ENCODE measurements at regions not wholly inside any gene's neighbourhood (a gene's known extent, or its start where the extent isn't known, plus 50 kb on each side); places are given as distances from the start of the nearest gene placed in this dataset.
A peak's percentile ranks its signal among the peaks of the same experiment; 100 is the strongest.

DNA sequence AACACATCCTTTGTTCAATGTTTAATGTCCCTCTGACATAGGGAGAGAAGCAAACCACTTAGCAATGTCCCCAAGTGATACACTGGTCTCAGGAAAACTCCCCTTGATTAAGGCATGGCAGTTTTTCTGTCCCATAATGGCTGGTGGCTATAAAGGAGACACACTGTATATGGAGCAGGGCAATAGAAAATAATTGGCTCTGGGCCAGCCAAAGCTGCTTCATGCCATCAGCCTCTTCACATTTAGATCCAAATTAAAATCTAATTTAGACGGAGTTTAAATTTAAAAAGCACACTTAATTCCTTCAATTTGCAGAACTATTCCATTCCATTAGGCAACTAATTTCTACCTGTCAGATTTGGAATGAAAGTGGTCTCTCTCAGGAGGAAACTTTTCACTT, 638.1 kb downstream of the DSC3 start:
- TF ChIP-seq, protein P1, sequence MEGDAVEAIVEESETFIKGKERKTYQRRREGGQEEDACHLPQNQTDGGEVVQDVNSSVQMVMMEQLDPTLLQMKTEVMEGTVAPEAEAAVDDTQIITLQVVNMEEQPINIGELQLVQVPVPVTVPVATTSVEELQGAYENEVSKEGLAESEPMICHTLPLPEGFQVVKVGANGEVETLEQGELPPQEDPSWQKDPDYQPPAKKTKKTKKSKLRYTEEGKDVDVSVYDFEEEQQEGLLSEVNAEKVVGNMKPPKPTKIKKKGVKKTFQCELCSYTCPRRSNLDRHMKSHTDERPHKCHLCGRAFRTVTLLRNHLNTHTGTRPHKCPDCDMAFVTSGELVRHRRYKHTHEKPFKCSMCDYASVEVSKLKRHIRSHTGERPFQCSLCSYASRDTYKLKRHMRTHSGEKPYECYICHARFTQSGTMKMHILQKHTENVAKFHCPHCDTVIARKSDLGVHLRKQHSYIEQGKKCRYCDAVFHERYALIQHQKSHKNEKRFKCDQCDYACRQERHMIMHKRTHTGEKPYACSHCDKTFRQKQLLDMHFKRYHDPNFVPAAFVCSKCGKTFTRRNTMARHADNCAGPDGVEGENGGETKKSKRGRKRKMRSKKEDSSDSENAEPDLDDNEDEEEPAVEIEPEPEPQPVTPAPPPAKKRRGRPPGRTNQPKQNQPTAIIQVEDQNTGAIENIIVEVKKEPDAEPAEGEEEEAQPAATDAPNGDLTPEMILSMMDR (IDR thresholded peaks at IDR 0.05; ENCODE audit: unreplicated experiment): no peak
- H3K4me1 Mint-ChIP-seq (ENCODE audit: insufficient read depth, unreplicated experiment): no peaks in the 10 kb centered on the region
- H3K9me3 Mint-ChIP-seq (ENCODE audit: unreplicated experiment): peaks cover 4% of the 10 kb centered on the region
- CTCF ChIA-PET: no interaction called here
- no peak overlapping the region for H3K27ac Mint-ChIP-seq (ENCODE audit: low read depth, unreplicated experiment)
- H3K36me3 Mint-ChIP-seq (ENCODE audit: insufficient read depth, unreplicated experiment): no peaks in the 10 kb centered on the region
- POLR2A ChIA-PET: no interaction called here
- no peaks in the 10 kb centered on the region for H3K27me3 Mint-ChIP-seq (ENCODE audit: insufficient read depth, unreplicated experiment)
- DNase-seq (ENCODE audit: unreplicated experiment): no peak
- BruUV-seq (replicated peaks): no TSS peak
- intact Hi-C loops (cut with micrococcal nuclease): no loop called here
- H3K4me3 Mint-ChIP-seq (ENCODE audit: unreplicated experiment): no peak overlapping the region

DNA sequence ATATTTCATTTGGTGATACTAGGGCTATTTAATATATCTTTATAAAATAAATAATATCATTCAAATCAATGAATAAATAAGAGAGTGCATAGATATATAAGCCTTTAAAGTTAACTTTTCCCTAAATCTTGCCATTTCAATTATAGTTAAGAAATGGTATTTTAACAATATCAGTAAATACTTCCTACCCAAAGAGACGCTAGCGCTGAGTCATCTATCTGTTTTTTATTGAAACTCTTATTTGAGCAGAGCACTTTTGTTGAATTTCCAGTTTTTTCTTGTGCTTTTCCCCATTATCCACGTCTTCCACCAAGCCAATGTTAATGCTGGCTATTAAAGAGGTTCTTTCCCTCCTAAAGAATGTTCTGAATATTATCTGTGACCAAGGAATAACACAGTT, 639.3 kb downstream of the DSC3 start:
- ChIA-PET CTCF (no interaction called here), POLR2A (no interaction called here)
- DNase-seq (ENCODE audit: unreplicated experiment): no peak
- H3K9me3 Mint-ChIP-seq (ENCODE audit: unreplicated experiment): no peaks in the 10 kb centered on the region
- H3K4me3 Mint-ChIP-seq (ENCODE audit: unreplicated experiment): no peak overlapping the region
- TF ChIP-seq, protein P1 (IDR thresholded peaks at IDR 0.05; ENCODE audit: unreplicated experiment): no peak
- H3K27ac Mint-ChIP-seq (ENCODE audit: low read depth, unreplicated experiment): no peak overlapping the region
- H3K27me3 Mint-ChIP-seq (ENCODE audit: insufficient read depth, unreplicated experiment): no peaks in the 10 kb centered on the region
- H3K36me3 Mint-ChIP-seq (ENCODE audit: insufficient read depth, unreplicated experiment): no peaks in the 10 kb centered on the region
- BruUV-seq (replicated peaks): no TSS peak
- H3K4me1 Mint-ChIP-seq (ENCODE audit: insufficient read depth, unreplicated experiment): no peaks in the 10 kb centered on the region
- intact Hi-C loops (cut with micrococcal nuclease): no loop called here

DNA sequence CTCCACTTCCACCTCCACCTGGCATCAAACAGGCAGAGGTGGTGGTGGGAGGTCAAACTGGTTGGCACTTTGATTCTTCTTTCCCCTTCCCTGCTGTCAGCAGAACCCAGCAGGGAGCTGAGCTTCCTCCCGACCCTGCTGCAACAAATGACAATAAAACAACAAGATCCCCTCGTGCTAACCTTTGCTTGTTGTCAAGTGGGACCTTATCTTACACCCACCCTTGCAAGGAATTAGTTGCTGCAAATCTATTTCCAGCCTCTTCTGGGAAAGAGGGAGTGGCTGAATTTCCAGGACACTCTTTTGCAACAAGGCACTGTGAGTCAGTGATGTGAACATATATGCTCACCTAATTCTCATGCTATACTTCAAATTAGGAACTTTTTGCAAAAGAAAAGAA, 655.1 kb downstream of the DSC3 start:
- TF ChIP-seq, protein P1 (IDR thresholded peaks at IDR 0.05; ENCODE audit: unreplicated experiment): no peak
- no peaks in the 10 kb centered on the region for H3K9me3 Mint-ChIP-seq (ENCODE audit: unreplicated experiment)
- DNase-seq (ENCODE audit: unreplicated experiment): peak; percentile 81
- H3K27ac Mint-ChIP-seq (ENCODE audit: low read depth, unreplicated experiment): no peak overlapping the region
- POLR2A ChIA-PET: interaction anchor here (0.7 kb wide), 1 partner anchor 1555 kb away, joined by 3 read pairs; no protein-coding TSS in a partner anchor
- peaks cover 7% of the 10 kb centered on the region for H3K4me1 Mint-ChIP-seq (ENCODE audit: insufficient read depth, unreplicated experiment)
- no peaks in the 10 kb centered on the region for H3K36me3 Mint-ChIP-seq (ENCODE audit: insufficient read depth, unreplicated experiment)
- no peak overlapping the region for H3K4me3 Mint-ChIP-seq (ENCODE audit: unreplicated experiment)
- no TSS peak for BruUV-seq (replicated peaks)
- CTCF ChIA-PET: interaction anchor here (0.5 to 0.6 kb wide), 2 partner anchors 22 to 514 kb away, joined by 3 to 4 read pairs; no protein-coding TSS in a partner anchor
- intact Hi-C loops (cut with micrococcal nuclease): no loop called here
- no peaks in the 10 kb centered on the region for H3K27me3 Mint-ChIP-seq (ENCODE audit: insufficient read depth, unreplicated experiment)

DNA sequence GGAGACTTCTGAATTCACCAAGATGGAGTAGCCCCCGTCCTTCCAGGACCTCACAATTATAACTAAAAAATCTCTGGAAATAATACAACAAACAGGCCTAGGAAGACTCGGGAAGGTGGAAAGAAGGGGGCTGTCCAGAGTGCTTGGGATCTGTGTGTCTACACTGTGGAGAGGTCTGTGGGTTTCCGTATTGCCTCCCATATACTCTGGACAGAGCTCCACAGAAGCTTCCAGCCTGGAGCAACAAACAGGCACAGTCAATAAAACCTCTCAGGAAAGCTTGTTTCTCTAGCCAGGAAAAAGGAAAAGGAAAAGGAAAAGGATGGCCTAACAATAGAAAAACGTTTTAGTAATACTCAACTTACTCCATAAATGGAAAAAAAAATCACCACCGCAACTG, 655.9 kb downstream of the DSC3 start:
- POLR2A ChIA-PET: interaction anchor here (0.7 kb wide), 1 partner anchor 1556 kb away, joined by 3 read pairs; no protein-coding TSS in a partner anchor

More for the DNA sequence above, 655.9 kb downstream of the DSC3 start:
- TF ChIP-seq, protein P1 (IDR thresholded peaks at IDR 0.05; ENCODE audit: unreplicated experiment): no peak
- Mint-ChIP-seq H3K9me3 (ENCODE audit: unreplicated experiment) (no peaks in the 10 kb centered on the region), H3K27me3 (ENCODE audit: insufficient read depth, unreplicated experiment) (no peaks in the 10 kb centered on the region), H3K4me1 (ENCODE audit: insufficient read depth, unreplicated experiment) (peaks cover 7% of the 10 kb centered on the region), H3K36me3 (ENCODE audit: insufficient read depth, unreplicated experiment) (no peaks in the 10 kb centered on the region), H3K4me3 (ENCODE audit: unreplicated experiment) (no peak overlapping the region), H3K27ac (ENCODE audit: low read depth, unreplicated experiment) (no peak overlapping the region)
- CTCF ChIA-PET: interaction anchor here (1.0 to 1.2 kb wide), 2 partner anchors 13 to 583 kb away, joined by 3 read pairs; no protein-coding TSS in a partner anchor
- intact Hi-C loops (cut with micrococcal nuclease): no loop called here
- no peak for DNase-seq (ENCODE audit: unreplicated experiment)
- BruUV-seq (replicated peaks): no TSS peak

Measured in MCF 10A (cell line).